NK-92 treated with Interleukin-12 subunit alpha and Interleukin-12 subunit beta, amount 100 ng/mL, for 24 hours (cell line): ENCODE measurements at regions not wholly inside any gene's neighbourhood (a gene's known extent, or its start where the extent isn't known, plus 50 kb on each side); places are given as distances from the start of the nearest gene placed in this dataset.
"Not testable (repeated sequence)": the region's sequence is repeated elsewhere in the genome, so short reads cannot be mapped to it uniquely, and the experiment has no call there.

Experiments used
- DNase-seq: peaks from one replicate; lab custom pipeline; 2025; lab: John Stamatoyannopoulos, UW

- DNase-seq = not testable (repeated sequence)
Measured at GRCh38 chr20:11513241-11513745, 404.4 kb upstream of the BTBD3 start.

- no peak for DNase-seq
Measured at GRCh38 chr20:11516448-11516847, 401.2 kb upstream of the BTBD3 start.

GRCh38 chr20:11520596-11520995 is 397.1 kb upstream of the BTBD3 start:
- no peak for DNase-seq

GRCh38 chr20:11521476-11522365 is 396.0 kb upstream of the BTBD3 start:
- no peak for DNase-seq

GRCh38 chr20:11522366-11522741 is 395.3 kb upstream of the BTBD3 start:
- DNase-seq = no peak

- DNase-seq = no peak
Measured at GRCh38 chr20:11529047-11529446, 388.6 kb upstream of the BTBD3 start.

- no peak for DNase-seq
Measured at GRCh38 chr20:11537032-11537431, 380.7 kb upstream of the BTBD3 start.

GRCh38 chr20:11539450-11539849 is 378.2 kb upstream of the BTBD3 start:
- DNase-seq = no peak

- DNase-seq = no peak
Measured at GRCh38 chr20:11540558-11540957, 377.1 kb upstream of the BTBD3 start.

- DNase-seq = no peak
Measured at GRCh38 chr20:11542645-11543044, 375.0 kb upstream of the BTBD3 start.

- no peak for DNase-seq
Measured at GRCh38 chr20:11544029-11544678, 373.5 kb upstream of the BTBD3 start.

GRCh38 chr20:11546939-11547338 is 370.8 kb upstream of the BTBD3 start:
- no peak for DNase-seq

GRCh38 chr20:11549172-11550103 is 368.3 kb upstream of the BTBD3 start:
- DNase-seq = no peak

- no peak for DNase-seq
Measured at GRCh38 chr20:11550657-11551338, 366.9 kb upstream of the BTBD3 start.

GRCh38 chr20:11551479-11551878 is 366.2 kb upstream of the BTBD3 start:
- DNase-seq = no peak

GRCh38 chr20:11553603-11554002 is 364.1 kb upstream of the BTBD3 start:
- DNase-seq = no peak

- no peak for DNase-seq
Measured at GRCh38 chr20:11555510-11555909, 362.2 kb upstream of the BTBD3 start.

GRCh38 chr20:11556410-11556809 is 361.3 kb upstream of the BTBD3 start:
- no peak for DNase-seq

GRCh38 chr20:11564491-11564890 is 353.2 kb upstream of the BTBD3 start:
- no peak for DNase-seq

GRCh38 chr20:11569163-11569562 is 348.5 kb upstream of the BTBD3 start:
- no peak for DNase-seq

- DNase-seq = no peak
Measured at GRCh38 chr20:11573507-11573906, 344.2 kb upstream of the BTBD3 start.

GRCh38 chr20:11581271-11581670 is 336.4 kb upstream of the BTBD3 start:
- no peak for DNase-seq
